PC-9 (cell line): ENCODE measurements at regions not wholly inside any gene's neighbourhood (a gene's known extent, or its start where the extent isn't known, plus 50 kb on each side); places are given as distances from the start of the nearest gene placed in this dataset.

Experiments
- BruUV-seq: library from RNA; stranded (reverse); fragments of 400-500 nt; replicated peaks from 2 replicates; lab custom pipeline; 2021; lab: Mats Ljungman, UMichigan
- CTCF ChIA-PET: fragments of 300-600 bp; sonication (Branson Sonifier 250); formaldehyde crosslinking; loops from one replicate; lab custom pipeline; 2022; ENCODE audit warnings: antibody characterized with exemption; lab: Charles Lee
- POLR2A ChIA-PET: fragments of 300-600 bp; sonication (Branson Sonifier 250); formaldehyde crosslinking; loops from one replicate; lab custom pipeline; 2022; ENCODE audit warnings: antibody characterized with exemption; ENCODE audit not compliant: unreplicated experiment; lab: Charles Lee
- DNase-seq, 2 experiments: peaks; one replicate each; pipeline versions ENCODE4 v3.0.0 to v3.0.0-alpha.2; 2015 to 2022; ENCODE audit warnings: mixed read lengths in 1 of 2
- H2AFZ ChIP-seq: fragments of 200-600 bp; sonication (generic); 2 replicates; pipeline ENCODE4 v1.8.1; 2017; ENCODE audit warnings: antibody characterized with exemption
- H3F3A ChIP-seq: fragments of 200-600 bp; sonication (generic); 2 replicates; pipeline ENCODE4 v1.8.1; 2017; ENCODE audit warnings: antibody characterized with exemption, mild to moderate bottlenecking, low read depth; ENCODE audit not compliant: insufficient read depth
- H3K27ac ChIP-seq: fragments of 200-600 bp; sonication (generic); 2 replicates; pipeline ENCODE4 v1.6.1; 2016; ENCODE audit warnings: mixed run types
- H3K27me3 ChIP-seq: fragments of 200-600 bp; sonication (generic); 2 replicates; pipeline ENCODE4 v1.6.1; 2016; ENCODE audit warnings: low read depth, mixed run types; ENCODE audit not compliant: insufficient read depth
- H3K36me3 ChIP-seq: fragments of 200-600 bp; sonication (generic); 2 replicates; pipeline ENCODE4 v1.6.1; 2016; ENCODE audit warnings: low read depth, mixed run types
- H3K4me1 ChIP-seq: fragments of 200-600 bp; sonication (generic); replicated peaks from 2 replicates; pipeline ENCODE4 v1.6.1; 2016; ENCODE audit warnings: mixed run types; ENCODE audit not compliant: insufficient read depth
- H3K4me2 ChIP-seq: fragments of 200-600 bp; sonication (generic); 2 replicates; pipeline ENCODE4 v1.6.1; 2017; ENCODE audit warnings: mixed run types
- H3K4me3 ChIP-seq: fragments of 200-600 bp; sonication (generic); 2 replicates; pipeline ENCODE4 v1.6.1; 2016; ENCODE audit warnings: mixed run types
- H3K79me2 ChIP-seq: fragments of 200-600 bp; sonication (generic); 2 replicates; pipeline ENCODE4 v1.6.1; 2017; ENCODE audit warnings: low read depth, mixed run types
- H3K9me2 ChIP-seq: fragments of 200-600 bp; sonication (generic); 2 replicates; pipeline ENCODE4 v1.8.1; 2017; ENCODE audit warnings: mild to moderate bottlenecking; ENCODE audit not compliant: insufficient read depth
- H3K9me3 ChIP-seq: fragments of 200-600 bp; sonication (generic); 2 replicates; pipeline ENCODE4 v1.8.1; 2016; ENCODE audit warnings: low read depth; ENCODE audit not compliant: insufficient read depth
- H4K20me1 ChIP-seq: fragments of 200-600 bp; sonication (generic); 2 replicates; pipeline ENCODE4 v1.8.1; 2017; ENCODE audit not compliant: insufficient read depth
- EZH2 ChIP-seq: fragments of 200-600 bp; sonication (generic); IDR thresholded peaks from 2 replicates; pipeline ENCODE4 v1.8.0; 2017; ENCODE audit warnings: antibody characterized with exemption, low read depth
- intact Hi-C: fragments of 100-400 bp; cut with micrococcal nuclease; formaldehyde crosslinking; loops from one replicate; pipeline ENCODE4 v1.10.0; 2022; ENCODE audit not compliant: unreplicated experiment
- TF ChIP-seq, protein P1 (sequence below): fragments of 200-600 bp; sonication (generic); conservative IDR thresholded peaks from 2 replicates; pipeline ENCODE4 v1.6.1; 2017; ENCODE audit warnings: mixed run types, antibody characterized with exemption, mild to moderate bottlenecking, moderate library complexity

DNA sequence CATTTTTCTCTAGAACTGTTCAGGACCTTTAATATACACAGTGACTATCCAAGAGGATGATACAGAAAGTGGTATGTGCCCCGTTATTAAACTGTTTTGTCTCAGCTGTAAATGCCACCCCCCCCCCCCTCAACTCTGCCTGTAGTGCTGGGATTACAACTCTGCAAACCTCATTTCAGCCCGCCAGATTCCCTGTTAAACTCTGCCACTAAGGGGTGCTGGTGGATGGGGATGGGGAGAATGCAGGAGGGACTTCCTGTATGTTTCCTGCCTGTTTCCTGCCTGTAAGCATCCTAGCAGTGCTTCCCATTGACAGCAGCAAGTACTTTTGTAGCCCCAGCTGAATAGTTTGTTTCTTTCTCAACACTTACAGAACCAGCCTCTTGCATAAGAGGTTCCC, 301.7 kb upstream of the RORA start:
- Histone ChIP-seq H3K9me2 (no peaks in the 10 kb centered on the region), H2AFZ (no peak overlapping the region), H3K27ac (no peak overlapping the region), H3K4me2 (no peak overlapping the region), H4K20me1 (no peaks in the 10 kb centered on the region), H3K27me3 (peaks cover 38% of the 10 kb centered on the region), H3K79me2 (no peaks in the 10 kb centered on the region), H3F3A (no peaks in the 10 kb centered on the region), H3K9me3 (no peaks in the 10 kb centered on the region), H3K4me1 (no peaks in the 10 kb centered on the region), H3K4me3 (no peak overlapping the region), H3K36me3 (no peaks in the 10 kb centered on the region)
- POLR2A ChIA-PET = no interaction called here
- intact Hi-C loops = no loop called here
- TF ChIP-seq, protein P1, sequence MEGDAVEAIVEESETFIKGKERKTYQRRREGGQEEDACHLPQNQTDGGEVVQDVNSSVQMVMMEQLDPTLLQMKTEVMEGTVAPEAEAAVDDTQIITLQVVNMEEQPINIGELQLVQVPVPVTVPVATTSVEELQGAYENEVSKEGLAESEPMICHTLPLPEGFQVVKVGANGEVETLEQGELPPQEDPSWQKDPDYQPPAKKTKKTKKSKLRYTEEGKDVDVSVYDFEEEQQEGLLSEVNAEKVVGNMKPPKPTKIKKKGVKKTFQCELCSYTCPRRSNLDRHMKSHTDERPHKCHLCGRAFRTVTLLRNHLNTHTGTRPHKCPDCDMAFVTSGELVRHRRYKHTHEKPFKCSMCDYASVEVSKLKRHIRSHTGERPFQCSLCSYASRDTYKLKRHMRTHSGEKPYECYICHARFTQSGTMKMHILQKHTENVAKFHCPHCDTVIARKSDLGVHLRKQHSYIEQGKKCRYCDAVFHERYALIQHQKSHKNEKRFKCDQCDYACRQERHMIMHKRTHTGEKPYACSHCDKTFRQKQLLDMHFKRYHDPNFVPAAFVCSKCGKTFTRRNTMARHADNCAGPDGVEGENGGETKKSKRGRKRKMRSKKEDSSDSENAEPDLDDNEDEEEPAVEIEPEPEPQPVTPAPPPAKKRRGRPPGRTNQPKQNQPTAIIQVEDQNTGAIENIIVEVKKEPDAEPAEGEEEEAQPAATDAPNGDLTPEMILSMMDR = no peak
- TF ChIP-seq EZH2 = no peak
- CTCF ChIA-PET = no interaction called here
- BruUV-seq = no TSS peak
- no peak for DNase-seq

- TF ChIP-seq EZH2 = no peak
- TF ChIP-seq, protein P1 = no peak
- no peak for DNase-seq
- no peak overlapping the region for H3K27ac ChIP-seq
- no peaks in the 10 kb centered on the region for H3F3A ChIP-seq
- no peaks in the 10 kb centered on the region for H4K20me1 ChIP-seq
- BruUV-seq = no TSS peak
- no peaks in the 10 kb centered on the region for H3K79me2 ChIP-seq
- H2AFZ ChIP-seq = no peak overlapping the region
- no peaks in the 10 kb centered on the region for H3K36me3 ChIP-seq
- H3K4me3 ChIP-seq = no peak overlapping the region
- ChIA-PET POLR2A (no interaction called here), CTCF (no interaction called here)
- H3K9me2 ChIP-seq = no peaks in the 10 kb centered on the region
- H3K9me3 ChIP-seq = no peaks in the 10 kb centered on the region
- H3K4me1 ChIP-seq = no peaks in the 10 kb centered on the region
- H3K27me3 ChIP-seq = peaks cover 33% of the 10 kb centered on the region
- H3K4me2 ChIP-seq = no peak overlapping the region
- intact Hi-C loops = no loop called here
Observed at GRCh38 chr15:61528581-61528910, 299.4 kb upstream of the RORA start.

GRCh38 chr15:61527836-61528580, 298.9 kb upstream of the RORA start:
- no peaks in the 10 kb centered on the region for H4K20me1 ChIP-seq
- no peaks in the 10 kb centered on the region for H3K9me2 ChIP-seq
- no peak overlapping the region for H3K27ac ChIP-seq
- H3K9me3 ChIP-seq = no peaks in the 10 kb centered on the region
- TF ChIP-seq EZH2 = no peak
- TF ChIP-seq, protein P1 = no peak
- no peaks in the 10 kb centered on the region for H3K36me3 ChIP-seq
- POLR2A ChIA-PET = no interaction called here
- no peaks in the 10 kb centered on the region for H3F3A ChIP-seq
- CTCF ChIA-PET = no interaction called here
- no peaks in the 10 kb centered on the region for H3K4me1 ChIP-seq
- no TSS peak for BruUV-seq
- no peak for DNase-seq
- intact Hi-C loops = no loop called here
- H3K4me2 ChIP-seq = no peak overlapping the region
- H3K79me2 ChIP-seq = no peaks in the 10 kb centered on the region
- no peak overlapping the region for H2AFZ ChIP-seq
- no peak overlapping the region for H3K4me3 ChIP-seq
- H3K27me3 ChIP-seq = peaks cover 33% of the 10 kb centered on the region
